Lung microvascular endothelial cell (primary cell): ENCODE measurements at regions not wholly inside any gene's neighbourhood (a gene's known extent, or its start where the extent isn't known, plus 50 kb on each side); places are given as distances from the start of the nearest gene placed in this dataset.

Source experiments
- DNase-seq, 2 donors: peaks; one replicate each; pipeline versions ENCODE4 v3.0.0 to v3.0.0-alpha.2; 2010; ENCODE audit warnings: low read depth in 2 of 2

GRCh38 chr10:121098211-121098610 lies 247.0 kb downstream of the WDR11 start:
- DNase-seq = no peak

GRCh38 chr10:121098751-121099150 lies 247.6 kb downstream of the WDR11 start:
- DNase-seq = no peak

GRCh38 chr10:121099181-121099580 lies 248.0 kb downstream of the WDR11 start:
- no peak for DNase-seq

GRCh38 chr10:121099592-121099991 lies 248.4 kb downstream of the WDR11 start:
- DNase-seq = no peak

- no peak for DNase-seq
These were observed 250.4 kb downstream of the WDR11 start for GRCh38 chr10:121101561-121101960.

- DNase-seq = no peak
These were observed 251.5 kb downstream of the WDR11 start for GRCh38 chr10:121102706-121103105.

GRCh38 chr10:121104476-121105111 lies 253.4 kb downstream of the WDR11 start:
- DNase-seq = no peak

GRCh38 chr10:121106611-121107010 lies 255.4 kb downstream of the WDR11 start:
- no peak for DNase-seq

- DNase-seq = no peak
These were observed 256.9 kb downstream of the WDR11 start for GRCh38 chr10:121108051-121108450.

GRCh38 chr10:121110369-121110768 lies 259.2 kb downstream of the WDR11 start:
- no peak for DNase-seq

- DNase-seq = no peak
These were observed 261.0 kb downstream of the WDR11 start for GRCh38 chr10:121112136-121112535.

GRCh38 chr10:121112579-121113384 lies 261.6 kb downstream of the WDR11 start:
- no peak for DNase-seq

- no peak for DNase-seq
These were observed 262.2 kb downstream of the WDR11 start for GRCh38 chr10:121113385-121113696.

GRCh38 chr10:121113911-121114310 lies 262.7 kb downstream of the WDR11 start:
- no peak for DNase-seq

GRCh38 chr10:121115154-121115553 lies 264.0 kb downstream of the WDR11 start:
- DNase-seq = no peak

GRCh38 chr10:121121462-121121861 lies 270.3 kb downstream of the WDR11 start:
- DNase-seq = no peak

- DNase-seq = no peak
These were observed 276.2 kb downstream of the WDR11 start for GRCh38 chr10:121127151-121127906.

GRCh38 chr10:121128164-121128563 lies 277.0 kb downstream of the WDR11 start:
- no peak for DNase-seq

- DNase-seq = no peak
These were observed 278.1 kb downstream of the WDR11 start for GRCh38 chr10:121129266-121129665.

- DNase-seq = no peak
These were observed 279.2 kb downstream of the WDR11 start for GRCh38 chr10:121130382-121130781.

- DNase-seq = no peak
These were observed 279.9 kb downstream of the WDR11 start for GRCh38 chr10:121131014-121131413.

GRCh38 chr10:121131426-121132265 lies 280.5 kb downstream of the WDR11 start:
- no peak for DNase-seq
